ENCODE measurements at regions not wholly inside any gene's neighbourhood (a gene's known extent, or its start where the extent isn't known, plus 50 kb on each side); places are given as distances from the start of the nearest gene placed in this dataset.

GRCh38 chr9:13487498-13487897, 208.0 kb upstream of the MPDZ start:
- TF ChIP-seq PATZ1 (CRISPR knock-in tag; IDR thresholded peaks at IDR 0.05; ENCODE audit: borderline replicate concordance) (no peak), ZFP30 (CRISPR knock-in tag; IDR thresholded peaks at IDR 0.05) (no peak), ARNTL (CRISPR knock-in tag; IDR thresholded peaks at IDR 0.05; ENCODE audit: borderline replicate concordance, low read depth) (no peak), BACH2 (CRISPR knock-in tag; IDR thresholded peaks at IDR 0.05; ENCODE audit: borderline replicate concordance) (no peak), ZFP3 (CRISPR knock-in tag; IDR thresholded peaks at IDR 0.05) (no peak), ZNF70 (CRISPR knock-in tag; IDR thresholded peaks at IDR 0.05) (no peak)

All from SK-N-SH treated with all-trans-retinoic acid at 6 μM for 48 hours (cell line).